ENCODE measurements at regions not wholly inside any gene's neighbourhood (a gene's known extent, or its start where the extent isn't known, plus 50 kb on each side); places are given as distances from the start of the nearest gene placed in this dataset.

GRCh38 chr1:208910161-208910560 is 666.0 kb upstream of the PLXNA2 start:
- Histone ChIP-seq H3K27ac (ENCODE audit: low read depth, low read length) (no peak overlapping the region), H3F3A (ENCODE audit: insufficient read depth) (no peaks in the 10 kb centered on the region), H3K36me3 (ENCODE audit: low read length) (no peaks in the 10 kb centered on the region), H3K9ac (ENCODE audit: low read length) (no peak overlapping the region), H2AFZ (ENCODE audit: low read depth, low read length, severe bottlenecking) (no peak overlapping the region), H3K9me2 (replicated peaks; ENCODE audit: insufficient read depth, low read length) (no peaks in the 10 kb centered on the region), H3K4me2 (ENCODE audit: low read depth, low read length, poor library complexity, severe bottlenecking) (no peak overlapping the region), H3K79me2 (ENCODE audit: insufficient read depth, low read length) (no peaks in the 10 kb centered on the region), H4K20me1 (ENCODE audit: low read depth, low read length) (no peaks in the 10 kb centered on the region), H3K9me3 (ENCODE audit: insufficient read depth, low read length) (no peaks in the 10 kb centered on the region), H3K27me3 (ENCODE audit: low read length) (no peaks in the 10 kb centered on the region), H3K4me3 (ENCODE audit: insufficient read depth, low read length, poor library complexity, severe bottlenecking) (no peak overlapping the region)
- no peak for TF ChIP-seq EZH2phosphoT487 (conservative IDR thresholded peaks at IDR 0.05; ENCODE audit: low read length)
- no peak for TF ChIP-seq CTCF (IDR thresholded peaks at IDR 0.05; ENCODE audit: insufficient read depth, low read length, poor library complexity, severe bottlenecking)

GRCh38 chr1:208917281-208917680 is 666.2 kb upstream of the CAMK1G start:
- TF ChIP-seq EZH2phosphoT487 (conservative IDR thresholded peaks at IDR 0.05; ENCODE audit: low read length) = no peak
- TF ChIP-seq CTCF (IDR thresholded peaks at IDR 0.05; ENCODE audit: insufficient read depth, low read length, poor library complexity, severe bottlenecking) = no peak

GRCh38 chr1:208917723-208918122 is 665.8 kb upstream of the CAMK1G start:
- no peak overlapping the region for H3K4me2 ChIP-seq (ENCODE audit: low read depth, low read length, poor library complexity, severe bottlenecking)
- H3K4me3 ChIP-seq (ENCODE audit: insufficient read depth, low read length, poor library complexity, severe bottlenecking) = no peak overlapping the region
- no peaks in the 10 kb centered on the region for H3K27me3 ChIP-seq (ENCODE audit: low read length)
- no peak for TF ChIP-seq EZH2phosphoT487 (conservative IDR thresholded peaks at IDR 0.05; ENCODE audit: low read length)
- TF ChIP-seq CTCF (IDR thresholded peaks at IDR 0.05; ENCODE audit: insufficient read depth, low read length, poor library complexity, severe bottlenecking) = no peak
- no peaks in the 10 kb centered on the region for H3K36me3 ChIP-seq (ENCODE audit: low read length)
- H4K20me1 ChIP-seq (ENCODE audit: low read depth, low read length) = no peaks in the 10 kb centered on the region
- H3K9me3 ChIP-seq (ENCODE audit: insufficient read depth, low read length) = no peaks in the 10 kb centered on the region
- no peak overlapping the region for H2AFZ ChIP-seq (ENCODE audit: low read depth, low read length, severe bottlenecking)
- no peaks in the 10 kb centered on the region for H3K9me2 ChIP-seq (replicated peaks; ENCODE audit: insufficient read depth, low read length)
- no peaks in the 10 kb centered on the region for H3K79me2 ChIP-seq (ENCODE audit: insufficient read depth, low read length)
- H3K27ac ChIP-seq (ENCODE audit: low read depth, low read length) = no peak overlapping the region
- no peaks in the 10 kb centered on the region for H3F3A ChIP-seq (ENCODE audit: insufficient read depth)
- H3K9ac ChIP-seq (ENCODE audit: low read length) = no peak overlapping the region

More at GRCh38 chr1:208917281-208917680, 666.2 kb upstream of the CAMK1G start:
- Histone ChIP-seq H3K9me2 (replicated peaks; ENCODE audit: insufficient read depth, low read length) (no peaks in the 10 kb centered on the region), H3K36me3 (ENCODE audit: low read length) (no peaks in the 10 kb centered on the region), H4K20me1 (ENCODE audit: low read depth, low read length) (no peaks in the 10 kb centered on the region), H3K9me3 (ENCODE audit: insufficient read depth, low read length) (no peaks in the 10 kb centered on the region), H2AFZ (ENCODE audit: low read depth, low read length, severe bottlenecking) (no peak overlapping the region), H3K79me2 (ENCODE audit: insufficient read depth, low read length) (no peaks in the 10 kb centered on the region), H3K27ac (ENCODE audit: low read depth, low read length) (no peak overlapping the region), H3K9ac (ENCODE audit: low read length) (no peak overlapping the region), H3K4me3 (ENCODE audit: insufficient read depth, low read length, poor library complexity, severe bottlenecking) (no peak overlapping the region), H3F3A (ENCODE audit: insufficient read depth) (no peaks in the 10 kb centered on the region), H3K4me2 (ENCODE audit: low read depth, low read length, poor library complexity, severe bottlenecking) (no peak overlapping the region), H3K27me3 (ENCODE audit: low read length) (no peaks in the 10 kb centered on the region)

All from SU-DHL-6 (cell line).